Colonic mucosa (tissue), 4 donors: ENCODE measurements at regions not wholly inside any gene's neighbourhood (a gene's known extent, or its start where the extent isn't known, plus 50 kb on each side); places are given as distances from the start of the nearest gene placed in this dataset.

ENCODE experiments used
- DNase-seq: peaks from one replicate; pipeline ENCODE4 v3.0.0-alpha.2; 2020
- H3K27ac ChIP-seq: fragments of 200-600 bp; one replicate; pipeline ENCODE4 v1.8.0; 2021
- H3K27me3 ChIP-seq: fragments of 200-600 bp; one replicate; pipeline ENCODE4 v1.8.0; 2021
- H3K36me3 ChIP-seq: fragments of 200-600 bp; one replicate; pipeline ENCODE4 v1.8.0; 2021
- H3K4me1 ChIP-seq: fragments of 200-600 bp; one replicate; pipeline ENCODE4 v1.8.0; 2021; ENCODE audit warnings: mild to moderate bottlenecking
- H3K4me3 ChIP-seq: fragments of 200-600 bp; one replicate; pipeline ENCODE4 v1.8.0; 2021
- H3K9ac ChIP-seq, 2 donors: one replicate each; pipeline ENCODE4 v1.7.0; 2013; ENCODE audit warnings: control low read depth in 2 of 2, low read depth in 2 of 2, low read length in 2 of 2
- H3K9me3 ChIP-seq: fragments of 200-600 bp; one replicate; pipeline ENCODE4 v1.8.0; 2021
- CTCF ChIP-seq: fragments of 200-600 bp; IDR thresholded peaks from one replicate; pipeline ENCODE4 v1.8.0; 2022; ENCODE audit warnings: antibody characterized with exemption, mild to moderate bottlenecking
- intact Hi-C: fragments of 100-400 bp; cut with DNase I; formaldehyde crosslinking; loops from one replicate; pipeline ENCODE4 v1.14.1; 2022
- donor health status: healthy.
- donor health status: DM: no; HTN: no; CAD: no.
- donor health status: DM: no; HTN: no; CAD: no.

DNA sequence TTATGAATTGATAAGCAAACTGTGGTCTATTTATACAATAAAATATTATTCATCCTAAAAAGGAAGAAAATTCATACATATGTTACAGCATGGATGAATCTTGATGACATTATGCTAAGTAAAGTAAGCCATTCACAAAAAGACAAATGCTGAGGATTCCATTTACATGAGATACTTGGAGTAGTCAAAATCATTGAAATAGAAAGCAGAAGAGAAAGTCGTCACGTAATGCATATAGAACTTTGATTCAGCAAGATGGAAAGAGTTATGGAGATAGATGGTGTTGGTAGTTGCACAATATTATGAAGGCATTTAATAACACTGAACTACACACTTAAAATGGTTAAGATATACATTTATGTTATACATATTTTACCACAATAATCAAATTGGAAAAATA lies 309.7 kb upstream of the KLF6 start:
- intact Hi-C loops, result no loop called here

GRCh38 chr10:4093438-4093837 lies 308.4 kb upstream of the KLF6 start:
- DNase-seq, result no peak
- TF ChIP-seq CTCF, result no peak
- Histone ChIP-seq H3K4me3 (no peak overlapping the region), H3K27me3 (no peaks in the 10 kb centered on the region), H3K9me3 (no peaks in the 10 kb centered on the region), H3K36me3 (no peaks in the 10 kb centered on the region), H3K4me1 (no peaks in the 10 kb centered on the region), H3K27ac (no peak overlapping the region), H3K9ac (no peak overlapping the region)
- intact Hi-C loops, result no loop called here

More for the DNA sequence above, 309.7 kb upstream of the KLF6 start:
- Histone ChIP-seq H3K4me3 (no peak overlapping the region), H3K36me3 (no peaks in the 10 kb centered on the region), H3K27me3 (no peaks in the 10 kb centered on the region), H3K9ac (no peak overlapping the region), H3K9me3 (no peaks in the 10 kb centered on the region), H3K4me1 (no peaks in the 10 kb centered on the region), H3K27ac (no peak overlapping the region)
- DNase-seq, result no peak
- no peak for TF ChIP-seq CTCF

- Histone ChIP-seq H3K4me3 (no peak overlapping the region), H3K9me3 (no peaks in the 10 kb centered on the region)
- no peak for TF ChIP-seq CTCF
Observed at GRCh38 chr10:4088354-4089066, 303.5 kb upstream of the KLF6 start.

DNA sequence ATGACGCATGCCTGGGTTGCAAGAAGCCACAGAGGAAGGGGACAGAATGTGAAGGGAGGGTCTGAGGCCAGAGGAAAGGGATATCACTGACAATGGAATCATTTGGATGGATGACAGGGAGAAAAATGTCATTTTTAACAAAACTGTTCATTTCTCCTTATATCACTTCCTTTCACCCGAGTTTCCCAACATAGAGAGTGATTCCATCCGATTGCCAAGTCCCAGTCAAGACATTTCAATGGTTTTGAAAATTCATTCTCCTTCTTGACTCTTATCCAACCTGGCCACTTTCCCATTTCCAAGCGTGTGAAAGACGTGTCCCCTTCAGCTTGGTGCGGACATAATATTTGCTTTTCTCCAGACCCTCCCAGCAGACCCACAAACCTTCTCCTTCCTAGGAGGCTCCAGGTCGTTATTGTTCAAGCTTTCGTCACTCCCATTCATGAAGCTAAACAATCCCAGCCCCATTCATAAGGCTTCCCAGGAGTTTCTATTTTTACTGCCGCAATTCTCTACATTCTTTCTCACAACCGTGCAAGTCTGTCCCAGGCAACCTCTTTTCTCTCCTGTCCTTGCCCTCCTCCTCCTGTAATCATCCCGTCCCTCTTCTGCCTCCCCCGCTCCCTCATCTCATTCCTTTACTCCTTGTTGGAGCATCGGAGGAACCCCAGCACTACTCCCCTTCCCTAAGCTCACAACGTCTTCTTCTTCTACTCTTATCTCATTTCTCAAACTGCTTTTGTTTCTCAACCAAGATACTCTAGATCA lies 301.3 kb upstream of the KLF6 start:
- Histone ChIP-seq H3K4me1 (no peaks in the 10 kb centered on the region), H3K27ac (no peak overlapping the region)

More at GRCh38 chr10:4088354-4089066, 303.5 kb upstream of the KLF6 start:
- no peak overlapping the region for H3K9ac ChIP-seq
- H3K36me3 ChIP-seq, result no peaks in the 10 kb centered on the region
- no peak overlapping the region for H3K27ac ChIP-seq
- intact Hi-C loops, result no loop called here
- DNase-seq, result no peak
- H3K27me3 ChIP-seq, result no peaks in the 10 kb centered on the region
- H3K4me1 ChIP-seq, result no peaks in the 10 kb centered on the region

DNA sequence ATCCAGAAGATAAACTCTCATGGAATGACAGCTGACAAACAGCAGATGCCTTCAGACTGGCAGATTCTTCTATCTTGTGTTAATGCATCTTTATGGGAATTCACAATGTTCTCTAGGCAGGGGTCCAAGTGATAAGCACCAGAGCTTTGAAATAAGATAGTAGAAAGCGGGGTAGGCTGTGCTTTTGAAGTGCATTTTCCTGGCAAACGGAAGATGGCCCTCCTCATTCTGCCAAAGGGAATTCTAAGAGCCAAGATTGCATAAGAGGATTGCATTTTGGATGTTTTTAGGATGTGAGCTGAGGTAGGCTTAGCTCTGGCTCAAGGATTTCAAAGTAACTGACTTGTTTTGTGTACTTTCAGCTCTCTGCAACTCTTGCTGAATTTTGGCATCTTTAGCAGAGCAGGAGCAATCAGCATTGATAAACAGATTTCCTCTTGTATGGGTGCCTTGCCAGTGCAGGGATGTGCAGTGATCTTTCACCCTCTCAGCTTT lies 298.5 kb upstream of the KLF6 start:
- no peak for TF ChIP-seq CTCF
- no peak for DNase-seq
- Histone ChIP-seq H3K9me3 (no peaks in the 10 kb centered on the region), H3K4me1 (no peaks in the 10 kb centered on the region), H3K9ac (no peak overlapping the region), H3K27ac (no peak overlapping the region), H3K4me3 (no peak overlapping the region), H3K27me3 (no peaks in the 10 kb centered on the region), H3K36me3 (no peaks in the 10 kb centered on the region)
- intact Hi-C loops, result no loop called here

More for the DNA sequence above, 301.3 kb upstream of the KLF6 start:
- Histone ChIP-seq H3K4me3 (no peak overlapping the region), H3K9ac (no peak overlapping the region), H3K9me3 (no peaks in the 10 kb centered on the region), H3K36me3 (no peaks in the 10 kb centered on the region), H3K27me3 (no peaks in the 10 kb centered on the region)
- intact Hi-C loops, result no loop called here
- no peak for DNase-seq
- no peak for TF ChIP-seq CTCF
